NOMO-1 (cell line): ENCODE measurements at regions not wholly inside any gene's neighbourhood (a gene's known extent, or its start where the extent isn't known, plus 50 kb on each side); places are given as distances from the start of the nearest gene placed in this dataset.

ENCODE experiments used
- DNase-seq, 2 experiments: peaks; one replicate each; lab custom pipeline; 2025; ENCODE audit not compliant: unreplicated experiment in 2 of 2; lab: John Stamatoyannopoulos, UW

DNA sequence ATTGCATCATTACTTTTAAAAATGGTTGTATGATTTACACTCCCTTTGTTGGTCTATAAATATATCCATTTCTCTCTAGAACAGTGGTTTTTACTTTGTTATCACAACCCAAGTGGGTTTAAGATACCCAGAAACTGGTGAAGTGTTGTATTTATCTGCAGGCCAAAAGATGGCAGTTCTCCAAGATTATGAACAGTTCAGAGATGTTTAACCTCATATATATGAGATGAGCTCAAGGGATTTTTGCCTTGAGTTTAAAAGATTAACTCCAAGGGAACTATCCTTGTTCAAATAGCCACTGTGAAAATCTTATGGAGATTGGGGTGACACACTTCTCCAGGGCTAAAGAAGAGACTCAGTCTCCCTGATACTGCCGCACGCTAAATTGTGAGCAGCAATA lies 572.6 kb downstream of the TLE4 start:
- DNase-seq = no peak

DNA sequence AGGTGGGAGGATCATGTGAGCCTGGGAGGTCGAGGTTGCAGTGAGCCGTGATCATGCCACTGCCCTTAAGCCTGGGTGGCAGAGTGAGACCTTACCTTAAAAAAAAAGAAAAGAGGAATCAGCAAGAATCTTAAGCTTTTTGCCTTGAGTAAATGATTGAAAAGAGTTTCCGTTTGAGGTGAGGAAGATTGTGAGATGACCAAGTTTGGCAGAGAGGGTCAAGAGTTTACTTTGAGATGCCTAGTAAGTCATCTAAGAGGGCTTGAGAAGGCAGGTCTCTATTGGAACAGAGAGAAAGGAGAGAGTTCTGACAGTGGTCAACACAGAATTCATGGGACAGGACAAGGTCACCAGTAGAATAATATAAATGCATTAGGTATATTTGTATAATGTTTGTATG lies 572.1 kb downstream of the TLE4 start:
- DNase-seq = no peak

DNA sequence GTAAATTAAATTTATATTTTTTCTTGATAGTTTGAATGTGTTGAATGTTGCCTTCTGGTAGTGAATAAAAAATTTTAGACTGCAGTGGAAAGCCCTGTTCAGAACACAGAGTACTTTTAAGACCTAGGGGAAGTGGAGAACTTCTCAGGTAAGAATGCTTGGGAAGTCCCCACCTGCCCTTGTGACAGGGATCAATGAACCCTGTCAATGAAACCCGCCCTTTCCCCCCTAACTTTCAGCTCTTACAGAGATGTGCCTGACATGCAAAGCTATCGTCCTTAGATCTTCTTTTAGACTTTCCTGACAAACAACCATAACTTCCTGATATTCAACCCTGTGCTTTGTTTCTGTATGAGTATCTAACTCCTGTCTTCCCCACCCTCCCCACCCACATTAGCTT lies 562.7 kb downstream of the TLE4 start:
- no peak for DNase-seq

DNA sequence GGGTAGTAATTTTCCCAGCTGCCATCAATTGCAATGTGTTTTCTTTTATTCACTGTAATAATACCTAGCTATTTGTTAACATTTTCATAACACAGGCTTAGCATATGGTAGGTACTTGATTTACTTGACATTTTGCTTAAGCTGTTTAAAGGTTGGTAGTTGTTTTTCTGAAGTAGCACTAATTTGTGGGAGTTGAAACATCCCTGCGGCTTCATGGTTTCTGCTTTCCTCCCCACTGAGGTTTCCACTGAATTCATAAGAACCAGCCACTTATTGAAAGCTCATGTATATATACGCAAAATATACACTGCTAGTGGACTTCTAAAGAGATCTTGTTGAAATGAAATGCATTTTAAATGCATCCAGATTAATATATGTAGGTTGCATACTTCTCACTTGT lies 559.9 kb downstream of the TLE4 start:
- DNase-seq = no peak

DNA sequence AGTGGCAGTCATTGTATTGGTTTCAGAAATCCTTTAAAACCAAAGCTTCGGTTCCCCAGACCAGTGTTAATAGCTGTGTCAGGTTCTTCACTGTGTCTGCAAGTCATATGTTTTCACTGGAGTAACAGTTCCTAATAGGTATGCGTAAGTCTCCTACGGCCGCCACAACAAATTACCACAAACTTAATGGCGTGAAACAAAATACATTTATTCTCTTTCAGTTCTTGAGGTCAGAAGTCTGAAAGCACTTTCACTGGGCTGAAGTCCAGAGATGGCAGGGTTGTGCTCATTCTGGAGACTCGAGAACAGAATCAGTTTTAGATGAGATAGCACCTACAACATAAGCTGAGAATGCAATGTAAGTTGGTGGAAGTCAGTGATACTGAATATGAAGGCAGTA lies 556.2 kb downstream of the TLE4 start:
- no peak for DNase-seq

DNA sequence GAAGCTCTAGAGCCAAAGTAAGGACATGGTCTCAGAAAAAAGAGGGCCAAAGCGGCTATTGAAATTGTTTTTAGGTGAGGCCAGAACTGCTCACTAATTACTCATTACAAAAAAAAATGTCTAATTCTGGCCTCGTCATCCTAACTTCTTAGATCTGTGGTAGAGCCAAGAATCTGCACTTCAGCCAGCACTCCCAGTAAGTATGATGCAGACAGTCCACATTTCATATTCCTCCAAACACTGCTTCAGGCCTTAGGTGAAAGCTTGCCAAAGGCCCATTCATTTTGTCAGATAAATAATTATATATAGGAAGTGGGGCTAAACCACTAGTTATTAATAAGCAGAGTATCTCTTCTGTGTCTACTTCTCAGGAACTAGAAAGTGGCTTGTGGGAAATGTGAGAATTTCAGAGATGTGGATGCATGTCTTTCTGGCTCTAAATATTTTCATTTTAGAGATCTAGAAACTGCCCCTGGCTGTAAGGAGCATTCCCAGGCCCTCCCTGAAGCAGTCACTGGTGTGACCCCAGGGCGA lies 554.0 kb downstream of the TLE4 start:
- no peak for DNase-seq

DNA sequence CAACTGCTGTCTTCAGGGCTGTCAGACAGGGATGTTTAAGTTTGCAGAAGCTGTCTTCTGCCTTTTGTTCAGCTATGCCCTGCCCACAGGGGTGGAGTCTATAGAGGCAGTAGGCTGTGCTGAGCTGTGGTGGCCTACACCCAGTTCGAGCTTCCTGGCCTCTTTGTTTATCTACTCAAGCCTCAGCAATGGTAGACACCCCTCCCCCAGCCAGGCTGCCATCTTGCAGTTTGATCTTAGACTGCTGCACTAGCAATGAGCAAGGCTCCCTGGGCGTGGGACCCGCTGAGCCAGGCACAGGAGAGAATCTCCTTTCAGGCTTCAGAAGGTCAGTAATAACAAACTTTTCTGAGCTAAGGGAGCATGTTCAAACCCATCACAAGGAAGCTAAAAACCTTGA lies 545.3 kb downstream of the TLE4 start:
- no peak for DNase-seq

DNA sequence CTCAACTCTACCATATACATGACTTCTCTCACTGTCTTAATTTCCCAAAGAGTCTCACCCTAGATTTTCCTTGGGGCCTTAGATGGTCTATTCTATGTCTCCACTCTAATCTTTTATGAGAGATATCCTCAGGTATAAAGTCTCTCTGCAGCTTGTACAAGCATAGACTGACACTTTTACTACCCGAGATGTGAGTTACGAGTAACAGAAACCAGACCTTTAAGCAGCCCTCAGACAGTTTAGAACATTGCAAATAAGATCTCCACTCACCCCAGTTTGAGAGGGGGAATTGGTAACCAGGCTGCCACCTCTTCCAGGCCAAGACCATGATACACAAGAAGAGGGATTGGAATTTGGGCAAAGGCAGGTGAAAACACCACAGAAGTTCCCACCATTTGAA lies 542.5 kb downstream of the TLE4 start:
- no peak for DNase-seq

DNA sequence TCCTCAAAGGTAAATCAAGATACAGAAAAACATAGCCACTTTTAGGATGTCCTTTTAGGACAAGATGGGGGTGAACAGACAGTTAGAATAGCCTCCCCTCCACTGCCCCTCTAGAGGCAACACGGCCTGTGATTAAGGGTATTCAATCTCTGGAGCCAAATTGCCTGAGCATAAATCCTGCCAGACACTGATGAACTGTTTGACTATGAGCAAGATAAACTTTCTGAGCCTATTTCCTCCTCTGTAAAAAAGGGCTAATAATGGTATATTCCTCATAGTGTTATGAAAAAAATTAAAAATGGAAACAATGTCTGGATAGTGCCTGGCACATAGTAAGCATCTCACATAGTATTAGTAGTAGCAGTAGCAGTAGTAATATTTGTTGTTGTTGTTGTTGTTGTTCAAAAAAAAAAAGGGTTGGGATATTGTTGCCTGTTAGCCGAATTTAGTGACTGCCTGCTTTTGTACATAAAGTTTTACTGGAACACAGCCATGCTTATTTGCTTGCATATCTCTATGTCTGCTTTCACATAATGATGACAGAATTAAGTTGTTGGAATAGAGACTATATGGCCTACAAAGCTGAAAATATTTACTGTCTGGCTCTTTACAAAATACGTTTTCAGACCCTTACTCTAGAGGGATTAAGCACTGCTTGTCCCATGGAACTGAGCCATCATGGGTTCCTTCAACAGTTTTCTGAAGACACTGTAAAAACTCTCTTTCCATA lies 536.3 kb downstream of the TLE4 start:
- DNase-seq = no peak

DNA sequence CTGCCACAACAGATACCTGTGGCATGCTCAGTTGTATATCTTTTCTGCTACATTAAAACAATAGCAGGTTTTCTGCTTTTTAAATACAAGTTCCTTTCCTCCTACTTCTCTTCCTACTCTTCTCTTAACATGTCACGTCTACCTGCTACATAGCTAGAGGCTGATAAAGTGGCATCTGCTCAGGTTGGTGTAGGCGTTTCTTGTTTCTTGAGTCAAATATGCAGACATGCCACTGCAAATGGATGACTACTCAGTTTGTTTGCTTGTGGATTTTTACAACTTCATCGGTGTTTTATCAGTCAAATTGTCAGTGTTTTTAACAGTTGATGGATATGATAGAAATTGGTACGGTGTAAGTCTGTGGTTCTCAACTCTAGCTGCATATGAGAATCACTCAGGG lies 525.7 kb downstream of the TLE4 start:
- DNase-seq = no peak

DNA sequence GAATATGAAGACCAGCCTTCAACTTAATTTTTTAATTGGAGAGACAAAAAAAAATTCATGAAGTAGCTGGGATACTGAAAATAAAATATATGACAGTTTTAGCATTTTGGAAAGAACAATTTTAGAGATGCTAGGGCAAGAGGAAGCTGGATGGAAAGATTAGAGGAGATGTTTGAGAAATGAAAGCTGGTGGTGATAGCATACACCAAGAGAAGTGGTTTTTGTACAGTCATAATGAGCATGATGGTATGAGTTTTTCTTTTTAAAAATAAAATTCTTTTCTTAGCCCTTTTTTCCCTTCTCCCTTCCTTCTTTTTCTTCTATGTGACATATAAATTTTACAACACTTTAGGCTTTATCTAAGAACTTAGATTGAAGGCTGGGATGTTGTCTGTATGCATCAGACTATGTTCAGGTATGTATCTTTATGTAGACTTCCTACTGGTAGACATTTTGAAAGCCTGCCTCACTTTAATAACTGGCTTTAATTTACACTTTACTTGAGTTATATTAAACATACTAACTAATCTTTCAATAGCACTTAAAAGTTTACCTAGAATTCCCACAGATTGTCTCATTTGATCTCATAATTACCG lies 522.5 kb downstream of the TLE4 start:
- no peak for DNase-seq

DNA sequence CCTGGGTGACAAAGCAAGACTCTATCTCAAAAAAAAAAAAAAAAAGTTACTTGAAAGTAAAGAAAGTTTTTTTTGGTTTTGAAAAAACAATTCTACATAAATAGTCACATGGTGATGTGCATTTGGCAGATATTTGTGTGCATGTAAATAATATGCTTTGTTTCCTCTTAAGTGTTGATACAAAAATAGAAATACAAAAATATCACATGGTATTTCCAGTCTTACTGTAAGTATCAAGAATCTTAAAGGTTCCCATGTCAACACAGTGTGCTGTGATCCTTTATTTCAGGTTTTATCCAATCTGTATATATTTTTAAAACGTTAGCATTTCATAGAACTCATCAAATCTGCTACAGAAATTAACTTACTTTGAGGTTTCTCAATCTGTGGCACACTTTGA lies 521.9 kb downstream of the TLE4 start:
- no peak for DNase-seq

DNA sequence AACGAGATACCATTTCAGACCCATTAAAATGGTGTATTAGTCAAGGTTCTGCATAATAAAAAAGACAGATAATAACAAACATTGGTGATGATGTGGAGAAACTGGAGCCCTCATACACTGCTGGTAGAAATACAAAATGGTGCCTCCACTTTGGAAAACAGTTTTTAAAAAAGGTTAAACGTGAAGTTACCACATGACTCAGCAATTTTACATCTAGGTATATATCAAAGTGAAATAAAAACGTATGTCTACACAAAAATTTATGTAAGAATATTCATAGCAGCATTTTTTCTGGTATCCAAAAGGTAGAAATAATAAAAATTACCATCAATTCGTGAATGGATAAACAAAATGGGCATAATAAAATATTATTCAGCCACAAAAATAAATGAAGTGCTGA lies 519.8 kb downstream of the TLE4 start:
- no peak for DNase-seq

DNA sequence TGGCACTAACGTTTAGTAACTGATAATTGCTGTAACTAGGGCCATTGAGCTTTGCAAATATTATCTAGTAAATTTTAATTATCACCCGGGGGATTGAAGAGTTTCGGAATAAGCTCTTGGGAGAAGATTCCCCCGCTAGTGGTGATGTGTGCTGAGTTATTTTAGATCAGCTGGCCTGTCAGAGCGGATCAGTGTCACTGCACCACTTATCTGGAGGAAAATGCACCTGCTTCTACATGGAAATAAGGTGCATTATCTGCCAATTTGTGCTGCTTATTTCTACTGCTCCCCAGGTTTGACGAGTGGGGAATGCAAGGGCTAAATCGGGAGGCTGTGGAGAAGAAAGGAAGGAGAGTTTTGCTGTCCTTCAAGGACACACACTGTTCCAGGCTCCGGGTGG lies 518.6 kb downstream of the TLE4 start:
- no peak for DNase-seq

DNA sequence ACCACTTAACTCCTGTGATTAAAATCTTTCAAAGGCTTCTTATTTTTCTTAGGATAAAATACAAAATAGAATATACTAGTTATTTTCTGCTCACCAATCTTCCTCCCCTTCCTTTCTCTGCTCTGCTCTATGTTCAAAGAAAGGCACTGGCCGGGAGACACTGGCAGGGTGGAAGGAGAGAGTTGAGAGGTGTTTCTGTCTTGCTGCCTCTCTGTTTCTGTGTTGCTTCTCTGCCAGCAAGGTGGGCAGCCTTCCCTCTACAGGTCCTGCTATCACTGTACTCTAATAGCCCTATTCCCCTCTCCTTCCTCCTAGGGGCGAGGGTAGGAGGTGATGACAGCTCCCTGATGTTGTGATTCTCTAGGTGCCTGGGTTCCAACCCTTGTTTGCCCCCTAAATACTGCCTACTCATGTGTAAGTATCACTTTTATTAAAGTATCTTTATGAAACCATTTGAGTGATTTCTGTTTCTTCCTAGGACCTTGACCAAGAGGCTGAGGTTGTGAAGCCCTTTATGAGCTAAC lies 515.1 kb downstream of the TLE4 start:
- no peak for DNase-seq

DNA sequence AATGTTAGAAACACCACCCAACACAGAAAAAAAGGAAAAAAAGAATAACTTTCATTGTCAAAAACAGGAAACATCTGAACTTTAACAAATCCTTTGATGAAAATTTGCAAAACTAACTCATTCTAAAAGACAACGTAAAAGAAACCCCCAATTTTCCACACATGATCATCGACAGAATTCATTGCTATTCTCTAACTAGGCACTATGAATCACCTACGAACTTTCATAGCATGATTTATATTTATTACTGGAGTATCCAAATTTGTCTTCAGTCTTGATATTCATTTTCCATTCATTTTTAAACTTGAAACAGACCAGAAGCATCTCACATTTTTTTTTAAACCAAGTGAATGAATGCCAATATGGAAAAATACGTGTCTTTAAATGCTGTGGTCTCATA lies 514.6 kb downstream of the TLE4 start:
- no peak for DNase-seq

DNA sequence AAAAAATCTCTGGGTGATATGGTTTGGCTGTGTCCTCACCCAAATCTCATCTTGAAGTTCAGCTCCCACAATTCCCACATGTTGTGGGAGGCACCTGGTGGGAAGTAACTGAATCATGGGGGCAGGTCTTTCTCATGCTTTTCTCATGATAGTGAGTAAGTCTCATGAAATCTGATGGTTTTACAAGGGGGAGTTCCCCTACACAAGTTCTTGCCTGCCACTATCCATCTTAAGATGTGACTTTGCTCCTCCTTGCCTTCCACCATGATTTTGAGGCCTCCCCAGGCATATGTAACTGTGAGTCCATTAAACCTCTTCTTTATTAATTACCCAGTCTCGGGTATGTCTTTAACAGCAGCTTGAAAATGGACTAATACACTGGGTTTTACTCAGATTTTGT lies 513.9 kb downstream of the TLE4 start:
- DNase-seq = no peak

DNA sequence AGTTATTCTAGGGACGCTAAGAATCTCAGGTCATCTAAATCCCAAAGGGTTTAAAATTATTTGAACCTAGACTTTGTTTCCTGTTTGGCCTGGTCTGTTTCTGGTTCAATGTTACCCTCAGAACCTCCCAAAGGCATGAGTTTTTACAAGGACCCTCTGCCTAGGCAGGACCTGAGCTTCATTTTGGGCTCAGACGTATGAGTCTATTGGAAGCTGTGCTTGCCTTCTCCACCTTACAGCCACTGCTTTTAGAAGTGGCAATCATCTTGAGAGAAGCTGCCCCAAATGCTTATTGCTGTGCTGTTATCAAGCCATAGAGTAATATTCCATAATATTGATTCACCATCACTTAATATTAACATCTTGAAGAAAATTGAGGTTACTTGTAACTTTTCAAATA lies 510.4 kb downstream of the TLE4 start:
- DNase-seq = no peak

DNA sequence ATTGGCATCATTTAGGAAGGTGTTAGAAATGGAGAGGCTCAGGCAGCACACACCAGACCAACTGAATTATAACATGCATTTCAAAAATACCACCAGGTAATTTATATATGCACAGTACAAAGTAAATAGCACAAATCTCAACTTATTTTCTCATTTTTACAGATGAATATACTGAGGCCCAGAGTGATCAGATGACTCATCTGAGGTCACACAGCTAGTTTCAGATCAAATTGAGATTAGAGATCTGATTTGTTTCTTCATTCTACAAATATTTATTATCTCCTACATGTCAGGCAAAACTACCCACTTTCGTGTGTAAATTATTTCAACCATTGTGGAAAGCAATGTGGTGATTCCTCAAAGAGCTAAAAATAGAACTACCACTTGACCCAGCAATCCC lies 507.1 kb downstream of the TLE4 start:
- no peak for DNase-seq

DNA sequence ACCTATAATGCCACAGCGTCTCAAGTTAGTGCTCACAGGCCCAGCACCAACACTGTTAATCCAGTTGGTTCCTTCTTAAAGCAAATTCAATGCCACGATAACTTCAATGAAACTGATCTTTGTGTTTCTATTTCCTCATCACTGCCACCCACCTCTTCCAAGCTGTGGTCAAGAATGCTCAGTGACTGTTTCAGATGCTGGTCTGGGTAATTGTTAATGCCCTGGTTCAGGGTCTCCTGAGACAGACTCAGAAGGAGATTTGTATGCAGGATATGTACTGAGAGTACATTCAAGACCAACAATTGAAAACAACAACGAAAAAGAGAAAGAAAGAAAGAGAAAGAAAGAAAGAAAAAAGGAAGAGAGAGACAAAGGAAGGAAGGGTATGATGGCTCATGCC lies 505.3 kb downstream of the TLE4 start:
- DNase-seq = no peak

DNA sequence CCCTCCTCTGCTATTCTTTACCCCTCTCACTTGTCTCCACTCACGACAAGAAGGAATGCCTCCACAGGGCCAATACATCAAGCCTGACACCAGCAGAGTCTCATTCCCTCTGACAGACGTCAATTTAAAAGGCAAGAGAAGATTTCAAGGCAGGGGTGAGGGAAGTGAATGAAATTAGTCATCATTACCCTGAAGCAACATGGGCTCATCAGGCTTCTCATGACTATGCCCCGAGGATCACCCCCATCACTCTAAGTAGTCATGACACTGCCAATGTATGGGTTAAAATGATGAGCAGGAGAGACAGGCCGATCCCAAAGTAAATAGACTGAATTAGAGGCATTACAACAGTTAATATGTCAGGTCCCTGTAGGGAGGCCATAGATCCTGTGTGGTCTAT lies 504.4 kb downstream of the TLE4 start:
- no peak for DNase-seq

DNA sequence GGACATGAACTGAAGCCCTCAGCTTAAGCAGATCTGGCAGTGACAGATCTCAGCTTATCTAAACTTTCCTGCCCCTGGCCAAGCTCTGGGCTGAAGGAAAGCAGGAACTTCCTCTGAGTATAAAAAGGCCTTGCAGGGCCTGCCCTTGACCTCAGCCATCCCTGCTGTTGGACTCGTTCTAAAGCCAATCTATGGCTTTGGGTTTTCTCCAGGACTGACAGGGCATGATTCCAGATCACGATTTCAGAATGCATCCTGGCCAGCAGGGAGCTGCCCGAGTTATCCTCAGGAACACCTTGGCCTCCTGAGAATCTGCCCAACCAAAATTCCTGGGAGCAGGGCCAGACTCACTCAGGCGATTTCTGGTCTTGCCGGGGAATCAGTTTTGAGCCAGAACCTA lies 502.7 kb downstream of the TLE4 start:
- DNase-seq = no peak
